ENCODE measurements at regions not wholly inside any gene's neighbourhood (a gene's known extent, or its start where the extent isn't known, plus 50 kb on each side); places are given as distances from the start of the nearest gene placed in this dataset.

GRCh38 chr2:105617631-105618350 is 126.9 kb upstream of the NCK2 start:
- DNase-seq: no peak

- no peak for DNase-seq
These were observed 129.4 kb upstream of the NCK2 start for GRCh38 chr2:105615305-105615704.

GRCh38 chr2:105611811-105612424 is 132.8 kb upstream of the NCK2 start:
- DNase-seq: no peak

- no peak for DNase-seq
These were observed 133.4 kb upstream of the NCK2 start for GRCh38 chr2:105611333-105611637.

- DNase-seq: no peak
These were observed 134.0 kb upstream of the NCK2 start for GRCh38 chr2:105610576-105611332.

GRCh38 chr2:105609746-105610402 is 134.8 kb upstream of the NCK2 start:
- DNase-seq: no peak

GRCh38 chr2:105607920-105608504 is 136.7 kb upstream of the NCK2 start:
- no peak for DNase-seq

GRCh38 chr2:105606081-105606480 is 138.6 kb upstream of the NCK2 start:
- DNase-seq: no peak

GRCh38 chr2:105604938-105605337 is 139.8 kb upstream of the NCK2 start:
- DNase-seq: no peak

- DNase-seq: no peak
These were observed 143.5 kb upstream of the NCK2 start for GRCh38 chr2:105600949-105601794.

GRCh38 chr2:105600602-105600948 is 144.1 kb upstream of the NCK2 start:
- no peak for DNase-seq

GRCh38 chr2:105600037-105600442 is 144.7 kb upstream of the NCK2 start:
- DNase-seq: no peak

- DNase-seq: no peak
These were observed 145.6 kb upstream of the NCK2 start for GRCh38 chr2:105598829-105599698.

- no peak for DNase-seq
These were observed 146.6 kb upstream of the NCK2 start for GRCh38 chr2:105597806-105598803.

- no peak for DNase-seq
These were observed 147.5 kb upstream of the NCK2 start for GRCh38 chr2:105597011-105597805.

- DNase-seq: no peak
These were observed 148.2 kb upstream of the NCK2 start for GRCh38 chr2:105596411-105596921.

- DNase-seq: no peak
These were observed 149.2 kb upstream of the NCK2 start for GRCh38 chr2:105595536-105595935.

- DNase-seq: no peak
These were observed 151.3 kb upstream of the NCK2 start for GRCh38 chr2:105593221-105593967.

Measured in activated CD8-positive, alpha-beta memory T cell treated with anti-CD3 and anti-CD28 coated beads, Interleukin-2, amount 50 U/mL, for 48 hours (primary cell).